Myocyte (in vitro differentiated cells): ENCODE measurements at regions not wholly inside any gene's neighbourhood (a gene's known extent, or its start where the extent isn't known, plus 50 kb on each side); places are given as distances from the start of the nearest gene placed in this dataset.

Source experiments
- DNase-seq: peaks from one replicate; pipeline ENCODE4 v3.0.0-alpha.2; 2012; ENCODE audit warnings: low read depth

- DNase-seq: no peak
Measured at GRCh38 chr18:23384778-23385736, 68.0 kb upstream of the RIOK3 start.

GRCh38 chr18:23386317-23386716 is 66.8 kb upstream of the RIOK3 start:
- DNase-seq: no peak

GRCh38 chr18:23387265-23387664 is 65.8 kb upstream of the RIOK3 start:
- DNase-seq: no peak

GRCh38 chr18:23388357-23388756 is 64.7 kb upstream of the RIOK3 start:
- no peak for DNase-seq

GRCh38 chr18:23391156-23391555 is 61.9 kb upstream of the RIOK3 start:
- DNase-seq: no peak

GRCh38 chr18:23397907-23398306 is 55.2 kb upstream of the RIOK3 start:
- DNase-seq: no peak

- DNase-seq: no peak
Measured at GRCh38 chr18:23398401-23398800, 54.7 kb upstream of the RIOK3 start.

- no peak for DNase-seq
Measured at GRCh38 chr18:23399067-23399466, 54.0 kb upstream of the RIOK3 start.

GRCh38 chr18:23400918-23401317 is 52.2 kb upstream of the RIOK3 start:
- DNase-seq: no peak

GRCh38 chr18:23401400-23402347 is 51.4 kb upstream of the RIOK3 start:
- peak; percentile 91 for DNase-seq
